ENCODE measurements at regions not wholly inside any gene's neighbourhood (a gene's known extent, or its start where the extent isn't known, plus 50 kb on each side); places are given as distances from the start of the nearest gene placed in this dataset.
"Not testable (repeated sequence)": the region's sequence is repeated elsewhere in the genome, so short reads cannot be mapped to it uniquely, and the experiment has no call there.

DNA sequence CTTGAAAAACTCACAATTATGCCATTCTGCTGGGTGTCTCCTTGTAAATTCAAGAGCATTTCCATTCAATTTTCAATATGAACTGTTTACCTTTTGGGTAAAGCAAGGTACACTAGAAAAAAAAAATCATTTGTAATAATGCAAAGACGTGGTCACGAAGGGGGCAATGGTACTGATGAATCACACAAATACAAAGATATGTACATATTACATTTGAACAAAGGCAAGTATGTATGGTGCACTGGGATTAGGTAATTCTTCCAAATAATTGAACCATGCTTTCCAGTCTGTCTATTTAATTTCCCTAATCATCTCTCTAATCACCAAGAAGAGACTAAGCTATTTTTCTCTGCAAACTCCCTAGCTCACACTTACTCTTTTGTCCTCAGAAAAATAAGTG lies 63.4 kb upstream of the RNF38 start:
- H3K4me3 ChIP-seq (ENCODE audit: insufficient read depth, low read depth, low read length), result no peak overlapping the region
- no peaks in the 10 kb centered on the region for H3K36me3 ChIP-seq (ENCODE audit: control insufficient read depth, insufficient read depth, low read length)
- H3K27me3 ChIP-seq (ENCODE audit: control insufficient read depth, insufficient read depth, low read length, poor library complexity, severe bottlenecking), result no peaks in the 10 kb centered on the region
- H3K27ac ChIP-seq (ENCODE audit: insufficient read depth, low read depth, low read length, poor library complexity, severe bottlenecking), result no peak overlapping the region
- H3K9me3 ChIP-seq (ENCODE audit: control insufficient read depth, low read length), result no peaks in the 10 kb centered on the region
- H3K4me1 ChIP-seq (ENCODE audit: control insufficient read depth, insufficient read depth, low read length), result no peaks in the 10 kb centered on the region
- WGBS, 2 experiments, result 100% methylated on average over 1 to 2 of the region's 2 CpGs

DNA sequence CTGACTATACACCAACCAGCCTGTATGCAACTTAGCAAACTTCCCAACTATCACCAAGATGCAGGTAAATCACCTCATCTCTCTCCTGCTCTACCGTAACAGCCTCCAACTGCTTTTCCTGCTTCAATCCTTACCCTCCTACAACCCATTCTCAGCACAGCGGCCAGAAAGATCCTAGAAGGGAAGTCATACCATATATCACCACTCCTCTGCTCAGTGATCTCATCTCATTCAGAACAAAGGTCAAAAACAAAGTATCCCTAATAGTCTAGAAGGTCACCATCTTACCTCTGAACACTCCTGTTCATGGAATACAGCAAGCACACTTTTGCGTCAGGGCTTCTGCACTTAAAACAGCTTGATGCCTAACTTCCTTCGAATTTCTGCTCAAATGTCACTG lies 62.2 kb upstream of the RNF38 start:
- Histone ChIP-seq H3K4me3 (ENCODE audit: insufficient read depth, low read depth, low read length) (no peak overlapping the region), H3K27me3 (ENCODE audit: control insufficient read depth, insufficient read depth, low read length, poor library complexity, severe bottlenecking) (no peaks in the 10 kb centered on the region), H3K9me3 (ENCODE audit: control insufficient read depth, low read length) (no peaks in the 10 kb centered on the region), H3K36me3 (ENCODE audit: control insufficient read depth, insufficient read depth, low read length) (no peaks in the 10 kb centered on the region), H3K4me1 (ENCODE audit: control insufficient read depth, insufficient read depth, low read length) (no peaks in the 10 kb centered on the region), H3K27ac (ENCODE audit: insufficient read depth, low read depth, low read length, poor library complexity, severe bottlenecking) (no peak overlapping the region)
- 92 to 93% methylated on average over 4 of the region's 4 CpGs for WGBS, 2 experiments

DNA sequence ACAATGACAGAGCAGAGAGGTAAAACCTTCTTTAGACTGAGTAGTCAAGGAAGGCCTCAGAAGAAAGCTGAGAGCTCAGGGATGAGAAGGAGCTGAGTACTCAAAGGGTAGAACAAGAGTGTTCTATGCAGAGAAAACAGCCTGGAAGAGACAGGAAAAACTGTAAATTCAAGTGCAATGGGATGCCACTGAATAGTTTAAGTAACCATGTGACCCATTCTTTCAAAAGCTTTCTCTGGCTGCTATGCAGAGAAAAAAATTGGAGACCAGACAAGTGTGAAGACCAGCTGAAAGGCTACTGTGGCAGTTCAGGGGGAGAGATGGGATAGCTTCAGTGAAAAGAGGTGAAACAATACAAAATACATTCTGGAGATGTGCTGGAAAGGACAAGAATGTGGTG lies 61.3 kb upstream of the RNF38 start:
- no peaks in the 10 kb centered on the region for H3K27me3 ChIP-seq (ENCODE audit: control insufficient read depth, insufficient read depth, low read length, poor library complexity, severe bottlenecking)
- no peaks in the 10 kb centered on the region for H3K9me3 ChIP-seq (ENCODE audit: control insufficient read depth, low read length)
- H3K27ac ChIP-seq (ENCODE audit: insufficient read depth, low read depth, low read length, poor library complexity, severe bottlenecking), result peak overlapping the region; percentile 40
- no peak overlapping the region for H3K4me3 ChIP-seq (ENCODE audit: insufficient read depth, low read depth, low read length)
- no peaks in the 10 kb centered on the region for H3K36me3 ChIP-seq (ENCODE audit: control insufficient read depth, insufficient read depth, low read length)
- H3K4me1 ChIP-seq (ENCODE audit: control insufficient read depth, insufficient read depth, low read length), result no peaks in the 10 kb centered on the region

DNA sequence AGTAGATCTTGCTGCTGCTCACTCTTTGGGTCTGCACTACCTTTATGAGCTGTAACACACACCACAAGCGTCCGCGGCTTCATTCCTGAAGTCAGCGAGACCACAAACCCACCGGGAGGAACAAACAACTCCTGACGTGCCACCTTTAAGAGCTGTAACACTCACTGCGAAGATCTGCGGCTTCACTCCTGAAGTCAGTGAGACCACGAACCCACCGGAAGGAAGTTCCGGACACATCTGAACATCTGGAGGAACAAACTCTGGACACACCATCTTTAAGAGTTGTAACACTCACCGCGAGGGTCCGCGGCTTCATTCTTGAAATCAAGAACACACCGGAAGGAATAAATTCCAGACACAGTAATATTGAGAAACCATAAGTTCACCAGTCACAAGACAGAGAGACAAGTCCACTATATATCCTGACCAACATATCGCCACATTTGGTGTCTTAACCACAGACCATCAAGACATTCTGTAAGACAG lies 58.4 kb upstream of the RNF38 start:
- H3K36me3 ChIP-seq (ENCODE audit: control insufficient read depth, insufficient read depth, low read length), result not testable (repeated sequence)

DNA sequence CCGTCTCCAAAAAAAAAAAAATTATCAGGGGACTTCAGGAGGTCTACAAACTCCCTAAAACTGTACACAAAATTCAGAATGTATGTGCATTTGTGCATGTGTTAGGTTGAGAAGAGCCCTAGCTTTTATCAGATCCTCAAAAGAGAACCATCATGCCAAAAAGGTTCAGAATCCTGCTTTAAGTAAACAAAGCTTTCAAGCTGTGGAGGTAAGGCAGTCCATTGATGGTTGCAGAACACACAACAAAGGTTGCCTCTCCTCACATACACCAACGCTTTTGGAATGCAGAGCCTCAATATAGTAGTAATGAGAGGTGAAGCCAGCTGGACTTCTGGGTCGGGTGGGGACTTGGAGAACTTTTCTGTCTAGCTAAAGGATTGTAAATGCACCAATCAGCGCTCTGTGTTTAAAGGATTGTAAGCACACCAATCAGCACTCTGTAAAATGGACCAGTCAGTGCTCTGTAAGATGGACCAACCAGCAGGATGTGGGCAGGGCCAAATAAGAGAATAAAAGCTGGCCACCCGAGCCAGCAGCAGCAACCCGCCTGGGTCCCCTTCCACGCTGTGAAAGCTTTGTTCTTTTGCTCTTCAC lies 57.9 kb upstream of the RNF38 start:
- no peak overlapping the region for H3K4me3 ChIP-seq (ENCODE audit: insufficient read depth, low read depth, low read length)
- no peaks in the 10 kb centered on the region for H3K36me3 ChIP-seq (ENCODE audit: control insufficient read depth, insufficient read depth, low read length)
- 93 to 94% methylated on average over 7 of the region's 7 CpGs for WGBS, 2 experiments
- no peaks in the 10 kb centered on the region for H3K4me1 ChIP-seq (ENCODE audit: control insufficient read depth, insufficient read depth, low read length)
- no peaks in the 10 kb centered on the region for H3K9me3 ChIP-seq (ENCODE audit: control insufficient read depth, low read length)
- no peak overlapping the region for H3K27ac ChIP-seq (ENCODE audit: insufficient read depth, low read depth, low read length, poor library complexity, severe bottlenecking)
- no peaks in the 10 kb centered on the region for H3K27me3 ChIP-seq (ENCODE audit: control insufficient read depth, insufficient read depth, low read length, poor library complexity, severe bottlenecking)

More for the DNA sequence above, 58.4 kb upstream of the RNF38 start:
- 92 to 93% methylated on average over 17 of the region's 17 CpGs for WGBS, 2 experiments
- not testable (repeated sequence) for H3K4me3 ChIP-seq (ENCODE audit: insufficient read depth, low read depth, low read length); H3K27ac ChIP-seq (ENCODE audit: insufficient read depth, low read depth, low read length, poor library complexity, severe bottlenecking); H3K9me3 ChIP-seq (ENCODE audit: control insufficient read depth, low read length); H3K27me3 ChIP-seq (ENCODE audit: control insufficient read depth, insufficient read depth, low read length, poor library complexity, severe bottlenecking); H3K4me1 ChIP-seq (ENCODE audit: control insufficient read depth, insufficient read depth, low read length)

DNA sequence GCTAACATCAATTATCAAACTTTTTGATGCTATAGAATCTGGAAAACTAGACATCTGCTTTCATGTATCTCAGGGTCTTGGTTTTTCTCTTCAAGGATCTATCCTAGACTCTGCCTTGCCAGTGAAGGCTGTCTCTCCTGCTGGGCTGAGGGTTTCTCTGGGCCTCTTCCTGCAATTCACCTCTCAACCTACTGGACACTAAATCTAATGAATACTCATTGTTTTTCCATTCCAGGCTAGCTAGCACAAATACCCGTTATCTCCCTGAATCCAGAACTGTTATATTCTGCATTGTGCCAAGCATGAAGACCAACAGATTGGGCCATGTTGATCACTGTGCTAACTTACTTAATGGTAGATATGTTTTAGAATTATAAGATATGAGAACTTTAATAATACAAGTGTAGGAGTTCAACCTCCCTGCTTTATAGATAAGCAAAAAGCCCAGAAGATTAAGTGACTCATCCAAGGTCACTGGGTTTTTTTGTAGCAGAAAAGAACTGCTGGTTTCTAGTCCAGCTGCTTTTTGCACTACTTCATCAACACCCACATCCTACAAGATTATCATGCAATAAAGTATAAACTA lies 56.5 kb upstream of the RNF38 start:
- no peak overlapping the region for H3K27ac ChIP-seq (ENCODE audit: insufficient read depth, low read depth, low read length, poor library complexity, severe bottlenecking)
- H3K36me3 ChIP-seq (ENCODE audit: control insufficient read depth, insufficient read depth, low read length), result no peaks in the 10 kb centered on the region
- H3K9me3 ChIP-seq (ENCODE audit: control insufficient read depth, low read length), result no peaks in the 10 kb centered on the region
- 87 to 100% methylated on average over 1 of the region's 1 CpG for WGBS, 2 experiments
- H3K4me1 ChIP-seq (ENCODE audit: control insufficient read depth, insufficient read depth, low read length), result no peaks in the 10 kb centered on the region
- H3K27me3 ChIP-seq (ENCODE audit: control insufficient read depth, insufficient read depth, low read length, poor library complexity, severe bottlenecking), result no peaks in the 10 kb centered on the region
- H3K4me3 ChIP-seq (ENCODE audit: insufficient read depth, low read depth, low read length), result no peak overlapping the region

DNA sequence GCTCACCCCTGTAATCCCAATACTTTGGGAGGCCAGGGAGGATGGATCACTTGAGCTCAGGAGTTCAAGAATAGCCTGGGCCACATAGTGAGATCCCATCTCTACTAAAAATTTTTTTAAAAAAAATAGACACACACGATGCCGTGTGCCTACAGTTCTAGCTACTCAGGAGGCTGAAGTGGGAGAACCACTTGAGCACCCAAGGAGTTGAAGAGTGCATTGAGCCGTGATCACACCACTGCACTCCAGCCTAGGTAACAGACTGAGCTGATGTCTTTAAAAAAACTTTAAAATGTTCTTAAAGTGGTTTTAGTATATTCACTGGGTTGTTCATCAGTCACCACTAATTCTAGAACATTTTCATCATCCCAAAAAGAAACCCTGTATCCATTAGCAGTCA lies 51.9 kb upstream of the RNF38 start:
- Histone ChIP-seq H3K27ac (ENCODE audit: insufficient read depth, low read depth, low read length, poor library complexity, severe bottlenecking) (no peak overlapping the region), H3K36me3 (ENCODE audit: control insufficient read depth, insufficient read depth, low read length) (no peaks in the 10 kb centered on the region)

DNA sequence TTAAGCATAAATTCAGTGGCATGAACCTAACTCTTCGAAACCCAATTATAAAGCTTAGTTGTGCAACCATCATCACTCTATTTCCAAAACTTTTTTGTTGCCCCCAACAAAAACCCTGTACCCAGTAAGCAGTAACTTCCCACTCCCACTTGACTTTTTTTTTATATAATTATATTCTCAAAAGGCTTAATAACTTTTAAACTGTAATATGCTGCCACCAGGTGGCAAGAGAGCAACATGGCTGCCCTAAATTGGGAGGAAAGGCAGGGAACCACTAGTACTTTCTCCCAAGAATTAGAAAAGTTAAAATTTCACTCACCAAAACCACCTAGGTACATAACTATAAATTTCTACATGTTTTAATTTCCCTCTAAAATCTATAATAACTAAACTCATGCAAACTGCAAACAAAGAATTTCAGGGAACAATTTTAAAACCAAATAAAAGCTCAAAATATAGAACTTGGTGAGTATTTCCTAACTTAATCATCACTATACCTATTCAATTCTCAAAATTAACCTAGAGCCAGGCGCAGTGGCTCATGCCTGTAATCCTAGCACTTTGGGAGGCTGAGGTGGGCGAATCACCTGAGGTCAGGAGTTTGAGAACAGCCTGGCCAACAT lies 50.2 kb upstream of the RNF38 start:
- H3K4me1 ChIP-seq (ENCODE audit: control insufficient read depth, insufficient read depth, low read length), result no peaks in the 10 kb centered on the region
- no peak overlapping the region for H3K27ac ChIP-seq (ENCODE audit: insufficient read depth, low read depth, low read length, poor library complexity, severe bottlenecking)

More for the DNA sequence above, 51.9 kb upstream of the RNF38 start:
- Histone ChIP-seq H3K4me1 (ENCODE audit: control insufficient read depth, insufficient read depth, low read length) (no peaks in the 10 kb centered on the region), H3K27me3 (ENCODE audit: control insufficient read depth, insufficient read depth, low read length, poor library complexity, severe bottlenecking) (no peaks in the 10 kb centered on the region), H3K4me3 (ENCODE audit: insufficient read depth, low read depth, low read length) (no peak overlapping the region), H3K9me3 (ENCODE audit: control insufficient read depth, low read length) (no peaks in the 10 kb centered on the region)
- 95 to 97% methylated on average over 3 of the region's 3 CpGs for WGBS, 2 experiments

More for the DNA sequence above, 50.2 kb upstream of the RNF38 start:
- H3K36me3 ChIP-seq (ENCODE audit: control insufficient read depth, insufficient read depth, low read length), result no peaks in the 10 kb centered on the region
- no peaks in the 10 kb centered on the region for H3K9me3 ChIP-seq (ENCODE audit: control insufficient read depth, low read length)
- WGBS, 2 experiments, result 95% methylated on average over 3 of the region's 3 CpGs
- no peaks in the 10 kb centered on the region for H3K27me3 ChIP-seq (ENCODE audit: control insufficient read depth, insufficient read depth, low read length, poor library complexity, severe bottlenecking)
- no peak overlapping the region for H3K4me3 ChIP-seq (ENCODE audit: insufficient read depth, low read depth, low read length)
